LNCAP (cell line): ENCODE measurements at regions not wholly inside any gene's neighbourhood (a gene's known extent, or its start where the extent isn't known, plus 50 kb on each side); places are given as distances from the start of the nearest gene placed in this dataset.

ENCODE experiments used
- TF ChIP-seq, protein P1 (sequence below): fragments of 450-650 bp; IDR thresholded peaks from 2 replicates; pipeline ENCODE4 v1.5.1; 2017; ENCODE audit warnings: mild to moderate bottlenecking

GRCh38 chr5:67372887-67373286 is 176.3 kb upstream of the CD180 start:
- TF ChIP-seq, protein P1, sequence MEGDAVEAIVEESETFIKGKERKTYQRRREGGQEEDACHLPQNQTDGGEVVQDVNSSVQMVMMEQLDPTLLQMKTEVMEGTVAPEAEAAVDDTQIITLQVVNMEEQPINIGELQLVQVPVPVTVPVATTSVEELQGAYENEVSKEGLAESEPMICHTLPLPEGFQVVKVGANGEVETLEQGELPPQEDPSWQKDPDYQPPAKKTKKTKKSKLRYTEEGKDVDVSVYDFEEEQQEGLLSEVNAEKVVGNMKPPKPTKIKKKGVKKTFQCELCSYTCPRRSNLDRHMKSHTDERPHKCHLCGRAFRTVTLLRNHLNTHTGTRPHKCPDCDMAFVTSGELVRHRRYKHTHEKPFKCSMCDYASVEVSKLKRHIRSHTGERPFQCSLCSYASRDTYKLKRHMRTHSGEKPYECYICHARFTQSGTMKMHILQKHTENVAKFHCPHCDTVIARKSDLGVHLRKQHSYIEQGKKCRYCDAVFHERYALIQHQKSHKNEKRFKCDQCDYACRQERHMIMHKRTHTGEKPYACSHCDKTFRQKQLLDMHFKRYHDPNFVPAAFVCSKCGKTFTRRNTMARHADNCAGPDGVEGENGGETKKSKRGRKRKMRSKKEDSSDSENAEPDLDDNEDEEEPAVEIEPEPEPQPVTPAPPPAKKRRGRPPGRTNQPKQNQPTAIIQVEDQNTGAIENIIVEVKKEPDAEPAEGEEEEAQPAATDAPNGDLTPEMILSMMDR = no peak

GRCh38 chr5:67371924-67372323 is 175.3 kb upstream of the CD180 start:
- TF ChIP-seq, protein P1 = no peak

DNA sequence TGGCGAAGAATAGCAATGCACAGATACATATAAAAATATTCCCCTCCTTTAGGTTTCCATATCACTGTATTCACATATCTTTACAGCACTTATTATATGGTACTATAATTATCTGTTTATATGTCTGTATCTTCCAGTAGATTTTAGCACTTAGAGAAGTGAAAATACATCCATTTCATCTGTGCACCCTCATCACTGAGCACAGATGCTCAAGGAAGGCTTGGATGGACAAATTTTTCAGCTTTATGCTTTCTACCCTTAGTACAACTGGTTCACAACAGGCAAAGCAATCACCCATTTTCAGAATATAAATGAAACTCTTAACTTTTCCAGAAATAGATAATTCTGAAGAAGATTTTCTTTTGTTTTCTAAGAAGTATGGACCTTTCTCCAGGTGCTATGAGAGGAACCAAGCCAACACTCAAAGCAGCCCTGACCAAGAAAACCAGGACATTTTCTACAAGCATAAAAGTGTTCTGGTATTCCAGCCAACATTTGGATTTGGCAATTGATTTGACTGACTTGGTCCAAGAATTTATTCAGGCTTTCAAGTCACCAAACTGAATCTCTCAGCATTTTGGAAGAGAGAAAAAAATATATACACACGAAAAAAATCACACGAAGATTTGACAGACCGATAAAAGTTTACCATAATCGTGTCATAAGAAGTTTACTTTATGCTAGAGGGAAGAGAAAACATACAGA is 170.2 kb upstream of the CD180 start:
- TF ChIP-seq, protein P1 = no peak

- TF ChIP-seq, protein P1 = no peak
Measured at GRCh38 chr5:67366276-67366675, 169.7 kb upstream of the CD180 start.

DNA sequence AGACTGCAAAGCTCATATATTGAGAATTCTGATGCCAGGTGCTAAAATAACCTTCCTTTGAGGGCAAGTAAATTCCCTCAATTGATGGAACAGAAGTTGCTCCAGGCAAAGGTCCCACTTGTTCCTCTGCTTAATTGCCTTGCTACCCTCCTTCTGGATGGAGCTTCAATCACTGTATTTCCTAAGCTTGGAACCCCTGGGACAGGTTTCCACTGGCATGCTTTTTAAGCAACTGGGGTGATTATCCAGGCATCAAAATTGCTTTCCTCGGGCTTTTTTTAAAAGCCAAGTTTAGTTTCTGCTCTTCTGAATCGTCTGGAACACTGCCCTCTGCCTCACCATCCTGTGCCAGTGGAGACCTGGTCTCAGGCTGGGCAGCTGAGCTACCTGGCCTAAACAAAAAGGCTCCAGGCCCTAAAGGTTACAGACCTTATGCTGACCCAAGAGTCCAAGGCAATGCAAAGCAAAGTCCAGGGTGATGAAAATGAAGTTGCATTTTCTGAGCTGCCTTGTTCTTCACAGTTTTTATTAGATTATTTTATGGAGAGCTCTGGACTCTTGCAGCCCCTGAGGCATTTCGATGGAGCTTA is 167.9 kb upstream of the CD180 start:
- TF ChIP-seq, protein P1 = no peak

GRCh38 chr5:67363963-67364362 is 167.4 kb upstream of the CD180 start:
- TF ChIP-seq, protein P1 = no peak

DNA sequence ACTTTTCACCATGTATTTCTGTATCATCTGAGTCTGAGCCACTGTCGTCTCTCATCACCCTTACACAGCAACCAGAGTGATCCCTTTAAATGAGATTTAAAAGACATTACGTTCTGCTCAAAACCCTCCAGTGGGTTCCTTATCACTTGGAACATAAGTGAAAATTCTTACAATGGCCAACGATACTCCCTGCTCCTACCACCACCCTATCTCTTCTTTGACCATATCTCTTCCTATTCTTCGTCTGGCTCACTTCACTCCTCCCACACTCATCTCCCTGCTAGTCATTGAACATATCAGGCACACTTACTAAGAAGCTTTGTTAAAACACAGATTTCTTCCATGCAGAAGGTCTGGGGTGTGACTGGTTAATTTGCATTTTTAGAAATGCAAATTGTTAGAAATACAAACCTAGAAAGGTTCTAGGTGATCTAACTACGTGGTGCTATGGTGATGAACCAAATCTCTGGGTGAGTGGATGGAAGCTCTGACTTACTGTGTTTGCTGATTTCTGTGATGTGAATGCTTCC is 166.6 kb upstream of the CD180 start:
- TF ChIP-seq, protein P1 = no peak
